HG03457 (cell line): ENCODE measurements at regions not wholly inside any gene's neighbourhood (a gene's known extent, or its start where the extent isn't known, plus 50 kb on each side); places are given as distances from the start of the nearest gene placed in this dataset.

Source experiments
- ATAC-seq: cut with Tn5 transposase; IDR thresholded peaks from one replicate; pipeline ENCODE4 v1.9.1; 2021; ENCODE audit warnings: moderate number of reproducible peaks; ENCODE audit not compliant: unreplicated experiment

GRCh38 chr14:96979611-96980074, 182.5 kb downstream of the VRK1 start:
- ATAC-seq, result no peak

DNA sequence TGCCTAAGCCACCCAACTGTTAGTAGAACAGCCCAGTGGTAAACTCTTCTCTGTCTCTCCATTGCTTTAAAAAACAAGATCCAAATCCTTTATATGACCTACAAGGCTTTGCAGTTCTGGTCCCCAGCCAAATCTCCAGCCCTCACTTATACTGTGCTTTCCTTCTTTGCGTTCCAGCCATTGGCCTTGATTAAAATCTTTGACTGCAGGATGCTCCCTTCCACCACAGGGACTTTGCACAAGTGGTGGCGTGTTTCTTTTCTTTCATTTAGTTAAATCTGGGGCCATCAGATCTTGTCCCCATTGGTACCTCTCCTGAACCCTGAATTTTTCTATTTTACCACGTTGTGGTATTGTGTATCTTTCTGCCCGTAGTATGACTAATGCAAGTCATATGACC, 183.7 kb downstream of the VRK1 start:
- ATAC-seq, result no peak

DNA sequence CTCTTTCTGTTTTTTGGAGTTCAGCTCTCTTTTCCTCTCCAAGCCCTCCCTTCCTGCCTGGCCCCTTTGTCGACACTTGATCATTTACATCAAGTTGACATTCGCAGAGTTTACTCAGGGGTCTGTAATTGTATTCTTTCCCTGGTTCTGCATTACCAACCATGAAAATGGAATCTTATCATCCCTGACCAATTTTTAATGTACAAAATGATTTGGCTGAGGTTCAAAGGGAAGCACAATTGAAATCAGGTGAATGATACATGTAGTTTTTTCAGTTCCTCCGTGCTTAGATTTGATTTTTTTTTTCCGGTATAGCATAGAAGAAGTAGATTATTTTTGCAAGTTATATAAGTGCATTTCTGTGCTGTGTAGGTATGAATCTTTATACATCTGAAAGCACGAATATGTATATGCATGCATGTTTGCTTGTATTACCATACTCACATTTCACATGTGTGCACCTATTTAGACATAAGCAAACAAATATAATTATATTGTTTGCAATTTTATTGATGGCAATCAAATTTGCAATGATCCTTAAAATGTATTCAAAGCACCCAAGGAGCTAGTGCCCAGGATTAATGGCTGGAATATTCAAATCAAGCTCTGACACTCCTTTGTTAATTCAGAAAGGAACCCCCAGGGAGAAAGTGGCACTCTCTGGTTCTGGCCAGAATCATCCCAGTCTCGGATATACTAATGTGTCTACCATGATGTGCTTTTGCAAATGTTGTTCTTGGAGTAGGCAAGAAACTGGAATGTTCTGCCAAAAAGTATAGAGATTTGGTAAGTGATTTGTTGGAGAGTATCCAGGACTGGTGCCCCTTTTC, 189.3 kb downstream of the VRK1 start:
- no peak for ATAC-seq

GRCh38 chr14:96987086-96987474, 189.9 kb downstream of the VRK1 start:
- no peak for ATAC-seq

- ATAC-seq, result no peak
Observed at GRCh38 chr14:96987771-96988170, 190.6 kb downstream of the VRK1 start.

GRCh38 chr14:96989306-96989705, 192.1 kb downstream of the VRK1 start:
- ATAC-seq, result no peak

- no peak for ATAC-seq
Observed at GRCh38 chr14:96991226-96991625, 194.0 kb downstream of the VRK1 start.

DNA sequence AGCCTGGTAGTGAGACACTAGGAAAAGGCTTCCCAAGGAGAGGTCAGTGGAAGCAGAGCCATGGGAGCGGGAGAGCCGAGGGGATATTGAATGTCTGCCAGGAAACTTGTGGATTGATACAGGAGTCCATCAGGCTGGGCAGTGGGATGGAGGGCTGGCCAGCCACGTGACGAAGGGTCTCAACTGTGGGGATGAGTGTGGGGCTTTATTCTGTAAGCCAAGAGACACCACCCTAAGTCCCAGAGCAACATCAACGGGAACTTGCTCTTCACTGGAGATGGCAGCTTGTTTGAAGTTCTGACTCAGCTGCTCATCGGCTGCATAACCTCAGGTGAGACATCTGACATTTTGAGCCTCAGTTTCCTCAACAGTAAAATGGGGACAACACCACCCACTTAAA, 197.8 kb downstream of the VRK1 start:
- ATAC-seq, result no peak

GRCh38 chr14:96997269-96997668, 200.1 kb downstream of the VRK1 start:
- no peak for ATAC-seq

DNA sequence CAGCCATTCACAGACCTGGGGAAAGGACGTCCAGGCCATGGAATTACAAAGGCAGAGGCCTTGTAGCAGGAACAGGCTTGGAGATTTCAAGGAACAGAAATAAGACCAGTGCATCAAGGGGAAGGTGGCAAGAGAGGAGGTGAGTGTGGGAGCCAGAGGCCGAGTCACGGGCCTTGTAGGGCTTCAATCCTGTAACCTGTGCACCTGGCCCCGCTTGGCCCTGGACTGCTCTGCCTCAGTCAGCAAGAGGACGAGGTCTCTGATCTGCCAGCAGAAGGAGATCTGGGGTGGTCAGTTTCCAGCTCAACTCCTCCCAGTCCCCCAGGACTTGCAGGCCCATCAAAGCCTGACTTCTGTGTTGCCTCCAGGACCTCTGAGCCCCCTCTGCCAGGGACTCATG, 200.8 kb downstream of the VRK1 start:
- ATAC-seq, result no peak

- ATAC-seq, result no peak
Observed at GRCh38 chr14:96999654-97000155, 202.5 kb downstream of the VRK1 start.

DNA sequence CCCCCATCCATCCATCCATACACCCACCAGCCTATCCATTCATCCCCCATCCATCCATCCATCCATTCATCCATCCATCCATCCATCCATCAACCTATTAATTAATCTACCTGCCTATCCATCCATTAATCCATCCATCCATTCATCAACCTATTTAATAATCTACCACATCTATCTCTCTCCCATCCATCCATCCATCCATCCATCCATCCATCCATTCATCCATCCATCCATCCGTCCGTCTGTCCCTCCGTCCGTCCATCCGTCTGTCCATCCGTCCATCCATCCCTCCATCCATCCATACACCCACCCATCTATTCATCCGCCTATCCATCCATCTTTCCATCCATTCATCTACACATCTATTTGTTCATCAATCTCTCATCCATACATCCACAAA, 205.3 kb downstream of the VRK1 start:
- no peak for ATAC-seq

GRCh38 chr14:97005934-97006333, 208.8 kb downstream of the VRK1 start:
- no peak for ATAC-seq

GRCh38 chr14:97010491-97011160, 213.4 kb downstream of the VRK1 start:
- ATAC-seq, result no peak

DNA sequence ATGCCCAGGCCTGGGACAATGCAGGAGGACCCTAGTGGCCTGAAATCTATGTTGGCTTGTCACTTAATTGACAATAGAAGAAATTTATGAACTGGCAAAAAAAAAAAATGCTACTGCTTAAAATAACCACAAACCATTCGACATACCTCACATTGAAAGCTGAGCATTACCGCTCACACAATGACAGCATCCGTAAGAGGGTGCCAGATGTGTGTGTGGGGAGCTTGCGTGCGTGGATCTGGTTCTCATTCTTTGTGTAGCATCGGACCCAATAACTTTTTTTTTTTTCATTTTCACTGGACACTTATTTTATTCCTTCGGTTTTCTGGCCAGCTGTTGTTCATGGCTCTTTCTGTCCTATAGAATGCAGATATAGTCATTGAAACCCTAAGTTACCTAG, 216.7 kb downstream of the VRK1 start:
- no peak for ATAC-seq

DNA sequence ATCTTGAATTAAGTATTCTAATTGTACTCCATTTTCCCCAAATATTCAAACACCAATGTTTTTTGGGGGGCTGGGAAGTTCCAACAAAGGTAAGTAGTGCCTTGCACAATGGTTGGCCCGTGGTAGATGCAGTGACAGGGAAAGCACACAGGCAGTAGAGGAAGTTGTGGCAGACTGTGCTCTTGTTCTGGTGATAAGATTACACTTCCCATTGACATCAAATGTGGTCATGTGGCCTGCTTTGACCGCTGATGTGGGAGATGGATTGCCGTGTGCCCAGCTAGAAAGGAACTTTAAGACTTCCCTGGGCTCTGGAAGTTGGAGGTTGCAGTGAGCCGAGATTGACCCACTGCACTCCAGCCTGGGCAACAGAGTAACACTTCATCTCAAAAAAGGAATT, 223.8 kb downstream of the VRK1 start:
- no peak for ATAC-seq

DNA sequence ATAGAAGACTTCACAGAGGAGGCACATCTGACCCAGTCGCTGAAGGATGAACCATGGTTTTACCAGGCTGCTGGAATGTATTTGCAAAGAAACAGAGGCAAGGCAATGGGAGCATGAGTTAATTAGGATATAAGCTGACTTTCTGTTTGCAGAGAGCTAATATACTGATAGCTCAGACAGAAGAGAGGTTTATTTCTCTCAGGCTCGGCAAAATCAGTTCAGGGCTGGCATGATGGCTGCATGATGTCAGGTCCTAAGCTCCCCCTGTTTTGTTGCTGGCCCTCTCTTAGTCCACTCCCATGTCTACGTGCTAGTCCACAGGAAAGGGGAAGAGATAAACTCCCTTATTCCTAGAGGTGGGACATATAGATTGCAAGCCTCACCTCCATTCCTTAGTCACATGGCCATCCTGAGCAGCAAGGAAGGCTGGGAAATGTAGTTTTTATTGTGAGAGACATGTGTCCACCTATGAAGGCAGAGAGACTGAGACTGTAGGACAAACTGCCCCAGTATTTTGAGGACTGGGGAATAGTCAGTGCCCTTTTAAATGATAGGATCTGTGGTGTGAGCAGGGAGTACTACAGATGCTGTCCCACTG, 224.5 kb downstream of the VRK1 start:
- no peak for ATAC-seq

DNA sequence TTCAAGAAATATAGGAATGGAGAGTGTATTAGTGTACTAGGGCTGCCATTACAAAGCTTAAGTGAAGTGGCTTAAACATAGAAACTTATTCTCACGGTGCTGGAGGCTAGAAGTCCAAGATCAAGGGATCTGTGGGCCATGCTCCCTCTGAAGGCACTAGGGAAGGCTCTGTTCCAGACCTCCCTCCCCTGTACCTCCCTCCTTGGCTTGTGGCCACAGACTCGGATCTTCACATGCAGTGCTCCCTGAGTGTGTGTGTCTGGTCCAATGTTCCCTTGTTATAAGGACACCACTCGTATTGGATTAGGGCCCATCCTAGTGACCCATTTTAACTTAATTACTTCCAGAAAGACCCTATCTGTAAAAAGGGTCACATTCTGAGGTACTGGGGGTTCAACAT, 225.6 kb downstream of the VRK1 start:
- no peak for ATAC-seq

GRCh38 chr14:97023871-97024270, 226.7 kb downstream of the VRK1 start:
- ATAC-seq, result no peak

- no peak for ATAC-seq
Observed at GRCh38 chr14:97024300-97024699, 227.1 kb downstream of the VRK1 start.

DNA sequence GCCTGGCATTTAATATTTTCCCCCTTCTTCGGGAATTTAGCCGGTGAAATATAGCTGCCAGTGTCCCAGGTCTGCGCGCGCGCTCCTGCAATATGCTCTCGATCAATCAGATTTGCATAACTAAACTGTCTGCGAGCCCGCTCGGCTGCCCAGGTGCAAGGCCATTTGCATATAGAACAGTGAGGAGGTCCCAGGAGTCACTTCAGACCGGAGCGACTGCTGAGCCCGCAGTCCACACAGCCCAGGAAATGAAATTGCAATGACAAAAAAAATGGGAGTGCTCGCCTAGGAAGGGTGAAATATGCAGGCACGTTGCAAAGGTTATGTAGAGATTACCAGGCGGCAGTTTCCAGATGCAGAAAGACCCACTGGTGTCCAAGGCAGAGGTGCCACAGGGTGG, 228.5 kb downstream of the VRK1 start:
- no peak for ATAC-seq
